Hepatocyte (in vitro differentiated cells): ENCODE measurements at regions not wholly inside any gene's neighbourhood (a gene's known extent, or its start where the extent isn't known, plus 50 kb on each side); places are given as distances from the start of the nearest gene placed in this dataset.
"Not testable (repeated sequence)": the region's sequence is repeated elsewhere in the genome, so short reads cannot be mapped to it uniquely, and the experiment has no call there.

Source experiments
- CTCF ChIP-seq: fragments of 200-600 bp; sonication (generic); IDR thresholded peaks from 2 replicates; pipeline ENCODE4 v1.5.1; 2016; ENCODE audit warnings: antibody characterized with exemption, mild to moderate bottlenecking; ENCODE audit not compliant: poor library complexity
- EZH2 ChIP-seq: fragments of 200-600 bp; sonication (generic); IDR thresholded peaks from 2 replicates; pipeline ENCODE4 v1.6.1; 2016; ENCODE audit warnings: antibody characterized with exemption, mild to moderate bottlenecking, borderline replicate concordance
- EZH2phosphoT487 ChIP-seq: fragments of 200-600 bp; sonication (generic); IDR thresholded peaks from one replicate; pipeline ENCODE4 v1.6.1; 2018; ENCODE audit warnings: antibody characterized with exemption, mild to moderate bottlenecking, low read depth, moderate library complexity; ENCODE audit not compliant: unreplicated experiment, severe bottlenecking

DNA sequence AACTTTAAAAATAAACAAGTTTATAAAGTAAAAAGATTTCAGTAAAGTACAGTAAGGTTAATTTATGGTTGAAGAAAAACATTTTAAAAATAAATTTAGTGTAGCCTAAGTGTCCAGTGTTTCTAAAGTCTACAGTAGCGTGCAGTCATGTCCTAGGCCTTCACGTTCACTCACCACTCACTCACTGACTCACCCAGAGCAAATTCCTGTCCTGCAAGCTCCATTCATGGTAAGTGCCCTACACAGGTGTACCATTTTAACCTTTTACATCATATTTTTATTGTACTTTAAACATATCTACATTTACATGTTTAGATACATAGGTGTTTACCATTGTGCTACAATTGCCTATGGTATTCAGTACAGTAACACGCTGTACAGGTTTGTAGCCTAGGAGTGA is 81.4 kb downstream of the PRL start:
- not testable (repeated sequence) for TF ChIP-seq EZH2, CTCF, EZH2phosphoT487
